Neural cell (in vitro differentiated cells): ENCODE measurements at regions not wholly inside any gene's neighbourhood (a gene's known extent, or its start where the extent isn't known, plus 50 kb on each side); places are given as distances from the start of the nearest gene placed in this dataset.

Source experiments
- H2AFZ ChIP-seq: fragments of 200-600, 300-800 bp; sonication (generic), shearing (Covaris generic); 2 replicates; pipeline ENCODE4 v1.6.0; 2014; ENCODE audit warnings: low read depth, mild to moderate bottlenecking, antibody characterized with exemption, low read length, moderate library complexity
- H3F3A ChIP-seq: fragments of 200-600 bp; shearing (Covaris generic); 2 replicates; pipeline ENCODE4 v1.6.1; 2016; ENCODE audit warnings: mild to moderate bottlenecking, moderate library complexity, mixed read lengths, antibody characterized with exemption, low read length; ENCODE audit not compliant: insufficient read depth, poor library complexity, severe bottlenecking
- H3K27ac ChIP-seq: fragments of 200-600, 300-800 bp; sonication (generic), shearing (Covaris generic); 2 replicates; pipeline ENCODE4 v1.5.1; 2014; ENCODE audit warnings: mild to moderate bottlenecking, low read length, moderate library complexity
- H3K27me3 ChIP-seq: fragments of 300-800, 200-600 bp; sonication (generic), shearing (Covaris generic); 2 replicates; pipeline ENCODE4 v1.6.0; 2014; ENCODE audit warnings: mild to moderate bottlenecking, low read depth, low read length, moderate library complexity; ENCODE audit not compliant: insufficient read depth
- H3K36me3 ChIP-seq: fragments of 300-800, 200-600 bp; sonication (generic), shearing (Covaris generic); 2 replicates; pipeline ENCODE4 v1.5.1; 2014; ENCODE audit warnings: mild to moderate bottlenecking, antibody characterized with exemption, low read length, moderate library complexity; ENCODE audit not compliant: insufficient read depth
- H3K4me2 ChIP-seq: fragments of 300-800, 200-600 bp; sonication (generic), shearing (Covaris generic); 2 replicates; pipeline ENCODE4 v1.6.0; 2014; ENCODE audit warnings: mild to moderate bottlenecking, low read length
- H3K4me3 ChIP-seq: fragments of 300-800, 200-600 bp; sonication (generic), shearing (Covaris generic); 2 replicates; pipeline ENCODE4 v1.5.1; 2014; ENCODE audit warnings: mild to moderate bottlenecking, low read length, moderate library complexity
- H3K79me2 ChIP-seq: fragments of 200-600 bp; shearing (Covaris generic); replicated peaks from 2 replicates; pipeline ENCODE4 v1.6.0; 2014; ENCODE audit warnings: mild to moderate bottlenecking, low read length, moderate library complexity; ENCODE audit not compliant: insufficient read depth
- H3K9ac ChIP-seq: fragments of 300-800, 200-600 bp; sonication (generic), shearing (Covaris generic); 2 replicates; pipeline ENCODE4 v1.6.1; 2016; ENCODE audit warnings: mild to moderate bottlenecking, low read length, mixed read lengths
- H3K9me2 ChIP-seq: fragments of 200-600 bp; shearing (Covaris generic); 2 replicates; pipeline ENCODE4 v1.6.1; 2016; ENCODE audit warnings: mild to moderate bottlenecking, low read length, mixed read lengths; ENCODE audit not compliant: insufficient read depth
- H3K9me3 ChIP-seq: fragments of 200-600, 300-800 bp; sonication (generic), shearing (Covaris generic); 2 replicates; pipeline ENCODE4 v1.6.1; 2016; ENCODE audit warnings: mild to moderate bottlenecking, mixed run types, low read length, moderate library complexity, mixed read lengths
- H4K20me1 ChIP-seq: fragments of 200-600 bp; shearing (Covaris generic); 2 replicates; pipeline ENCODE4 v1.6.1; 2016; ENCODE audit warnings: mild to moderate bottlenecking, mixed run types; ENCODE audit not compliant: insufficient read depth
- CTCF ChIP-seq: fragments of 450-650 bp; IDR thresholded peaks from 2 replicates; pipeline ENCODE4 v1.5.1; 2014; ENCODE audit warnings: antibody characterized with exemption, mild to moderate bottlenecking, moderate library complexity; ENCODE audit not compliant: poor library complexity, severe bottlenecking
- EP300 ChIP-seq: fragments of 450-650 bp; conservative IDR thresholded peaks from 2 replicates; pipeline ENCODE4 v1.6.1; 2014; ENCODE audit warnings: antibody characterized with exemption, mild to moderate bottlenecking, moderate library complexity; ENCODE audit not compliant: poor library complexity, severe bottlenecking
- EZH2 ChIP-seq: fragments of 200-600, 300-800 bp; shearing (Covaris generic), sonication (generic); IDR thresholded peaks from 2 replicates; pipeline ENCODE4 v1.6.1; 2014; ENCODE audit warnings: antibody characterized with exemption, low read length, borderline replicate concordance, mild to moderate bottlenecking; ENCODE audit not compliant: insufficient read depth, poor library complexity, severe bottlenecking
- MXI1 ChIP-seq: fragments of 450-650 bp; conservative IDR thresholded peaks from 2 replicates; pipeline ENCODE4 v1.6.1; 2014; ENCODE audit warnings: antibody characterized with exemption, mild to moderate bottlenecking; ENCODE audit not compliant: poor library complexity, severe bottlenecking
- POLR2AphosphoS5 ChIP-seq: IDR thresholded peaks from 2 replicates; pipeline ENCODE4 v1.6.1; 2012
- RAD21 ChIP-seq: fragments of 450-650 bp; conservative IDR thresholded peaks from 2 replicates; pipeline ENCODE4 v1.6.1; 2014; ENCODE audit warnings: antibody characterized with exemption, mild to moderate bottlenecking, moderate library complexity
- SMC3 ChIP-seq: fragments of 450-650 bp; conservative IDR thresholded peaks from 2 replicates; pipeline ENCODE4 v1.6.1; 2014; ENCODE audit warnings: antibody characterized with exemption, mild to moderate bottlenecking, moderate library complexity; ENCODE audit not compliant: poor library complexity
- TAF1 ChIP-seq: IDR thresholded peaks from 2 replicates; pipeline ENCODE4 v1.6.1; 2012; ENCODE audit warnings: low read depth
- TF ChIP-seq, protein P1 (sequence below): IDR thresholded peaks from 2 replicates; pipeline ENCODE4 v1.6.1; 2012; ENCODE audit warnings: borderline replicate concordance

GRCh38 chrX:26352891-26353430 lies 137.0 kb downstream of the MAGEB5 start:
- H3K9ac ChIP-seq: no peak overlapping the region
- no peak overlapping the region for H3K4me3 ChIP-seq
- no peak for TF ChIP-seq SMC3
- TF ChIP-seq MXI1: no peak
- TF ChIP-seq TAF1: no peak
- no peak for TF ChIP-seq EP300
- TF ChIP-seq, protein P1, sequence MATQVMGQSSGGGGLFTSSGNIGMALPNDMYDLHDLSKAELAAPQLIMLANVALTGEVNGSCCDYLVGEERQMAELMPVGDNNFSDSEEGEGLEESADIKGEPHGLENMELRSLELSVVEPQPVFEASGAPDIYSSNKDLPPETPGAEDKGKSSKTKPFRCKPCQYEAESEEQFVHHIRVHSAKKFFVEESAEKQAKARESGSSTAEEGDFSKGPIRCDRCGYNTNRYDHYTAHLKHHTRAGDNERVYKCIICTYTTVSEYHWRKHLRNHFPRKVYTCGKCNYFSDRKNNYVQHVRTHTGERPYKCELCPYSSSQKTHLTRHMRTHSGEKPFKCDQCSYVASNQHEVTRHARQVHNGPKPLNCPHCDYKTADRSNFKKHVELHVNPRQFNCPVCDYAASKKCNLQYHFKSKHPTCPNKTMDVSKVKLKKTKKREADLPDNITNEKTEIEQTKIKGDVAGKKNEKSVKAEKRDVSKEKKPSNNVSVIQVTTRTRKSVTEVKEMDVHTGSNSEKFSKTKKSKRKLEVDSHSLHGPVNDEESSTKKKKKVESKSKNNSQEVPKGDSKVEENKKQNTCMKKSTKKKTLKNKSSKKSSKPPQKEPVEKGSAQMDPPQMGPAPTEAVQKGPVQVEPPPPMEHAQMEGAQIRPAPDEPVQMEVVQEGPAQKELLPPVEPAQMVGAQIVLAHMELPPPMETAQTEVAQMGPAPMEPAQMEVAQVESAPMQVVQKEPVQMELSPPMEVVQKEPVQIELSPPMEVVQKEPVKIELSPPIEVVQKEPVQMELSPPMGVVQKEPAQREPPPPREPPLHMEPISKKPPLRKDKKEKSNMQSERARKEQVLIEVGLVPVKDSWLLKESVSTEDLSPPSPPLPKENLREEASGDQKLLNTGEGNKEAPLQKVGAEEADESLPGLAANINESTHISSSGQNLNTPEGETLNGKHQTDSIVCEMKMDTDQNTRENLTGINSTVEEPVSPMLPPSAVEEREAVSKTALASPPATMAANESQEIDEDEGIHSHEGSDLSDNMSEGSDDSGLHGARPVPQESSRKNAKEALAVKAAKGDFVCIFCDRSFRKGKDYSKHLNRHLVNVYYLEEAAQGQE: no peak
- TF ChIP-seq RAD21: no peak
- H3K27me3 ChIP-seq: no peaks in the 10 kb centered on the region
- H3K9me3 ChIP-seq: no peaks in the 10 kb centered on the region
- H4K20me1 ChIP-seq: no peaks in the 10 kb centered on the region
- no peaks in the 10 kb centered on the region for H3K9me2 ChIP-seq
- no peaks in the 10 kb centered on the region for H3K79me2 ChIP-seq
- H3F3A ChIP-seq: no peaks in the 10 kb centered on the region
- no peaks in the 10 kb centered on the region for H3K36me3 ChIP-seq
- no peak overlapping the region for H3K27ac ChIP-seq
- no peak overlapping the region for H3K4me2 ChIP-seq
- H2AFZ ChIP-seq: no peak overlapping the region

DNA sequence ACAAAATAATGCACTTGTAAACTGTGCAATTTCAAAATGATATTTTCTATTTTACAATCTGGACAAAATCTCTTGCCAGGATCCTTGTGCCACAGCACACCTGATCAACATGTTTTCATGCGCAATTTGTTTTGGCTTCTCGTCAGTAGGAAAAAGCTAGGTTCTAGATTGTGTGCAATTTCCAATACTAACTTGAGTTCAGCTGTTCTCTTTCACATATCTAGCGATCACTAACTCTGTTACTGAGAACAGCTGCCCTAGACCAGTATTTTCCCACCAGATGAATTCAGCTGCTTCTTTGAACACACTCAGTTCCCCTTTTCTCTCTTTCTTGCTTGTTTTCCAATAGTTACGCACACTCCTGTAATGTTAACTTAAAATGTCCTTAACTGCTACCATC lies 131.2 kb downstream of the MAGEB5 start:
- no peak for TF ChIP-seq MXI1
- no peak for TF ChIP-seq CTCF
- TF ChIP-seq TAF1: no peak
- TF ChIP-seq RAD21: no peak
- TF ChIP-seq EP300: no peak
- TF ChIP-seq SMC3: no peak
- TF ChIP-seq POLR2AphosphoS5: no peak
- TF ChIP-seq, protein P1: no peak
- no peak for TF ChIP-seq EZH2
- Histone ChIP-seq H3K9me3 (no peaks in the 10 kb centered on the region), H3K9me2 (no peaks in the 10 kb centered on the region), H3K4me3 (no peak overlapping the region), H4K20me1 (no peaks in the 10 kb centered on the region), H3K27ac (no peak overlapping the region), H3K9ac (no peak overlapping the region), H3F3A (no peaks in the 10 kb centered on the region), H3K27me3 (no peaks in the 10 kb centered on the region), H2AFZ (no peak overlapping the region), H3K36me3 (no peaks in the 10 kb centered on the region), H3K4me2 (no peak overlapping the region), H3K79me2 (no peaks in the 10 kb centered on the region)
